GM23338 (cell line): ENCODE measurements at regions not wholly inside any gene's neighbourhood (a gene's known extent, or its start where the extent isn't known, plus 50 kb on each side); places are given as distances from the start of the nearest gene placed in this dataset.

Source experiments
- ATAC-seq: fragments of 200-7000 bp; cut with Tn5 transposase; 3 replicates; pipeline ENCODE4 v1.9.1; 2020
- DNase-seq: peaks from one replicate; pipeline ENCODE4 v3.0.0-alpha.2; 2015; ENCODE audit warnings: low spot score
- H2AFZ ChIP-seq: fragments of 200-600 bp; sonication (generic); 2 replicates; pipeline ENCODE4 v1.8.0; 2016; ENCODE audit warnings: antibody characterized with exemption, mild to moderate bottlenecking, moderate library complexity
- H3F3A ChIP-seq: fragments of 200-600 bp; sonication (generic); replicated peaks from 2 replicates; pipeline ENCODE4 v1.8.0; 2017; ENCODE audit warnings: antibody characterized with exemption, mixed run types, low read depth
- H3K27ac ChIP-seq: fragments of 200-600 bp; sonication (generic); 2 replicates; pipeline ENCODE4 v1.6.1; 2016; ENCODE audit warnings: low read depth
- H3K27me3 ChIP-seq: fragments of 200-600 bp; sonication (generic); 2 replicates; pipeline ENCODE4 v1.8.0; 2016; ENCODE audit warnings: mild to moderate bottlenecking, mixed run types, moderate library complexity; ENCODE audit not compliant: insufficient read depth
- H3K36me3 ChIP-seq: fragments of 200-600 bp; sonication (generic); 2 replicates; pipeline ENCODE4 v1.8.0; 2016; ENCODE audit warnings: mild to moderate bottlenecking; ENCODE audit not compliant: insufficient read depth
- H3K4me1 ChIP-seq: fragments of 200-600 bp; sonication (generic); 2 replicates; pipeline ENCODE4 v1.8.0; 2016; ENCODE audit warnings: mild to moderate bottlenecking, moderate library complexity; ENCODE audit not compliant: insufficient read depth
- H3K4me2 ChIP-seq: fragments of 200-600 bp; sonication (generic); 2 replicates; pipeline ENCODE4 v1.7.1; 2017; ENCODE audit warnings: mixed run types
- H3K4me3 ChIP-seq: fragments of 200-600 bp; sonication (generic); 2 replicates; pipeline ENCODE4 v1.6.1; 2016; ENCODE audit warnings: mixed run types
- H3K79me2 ChIP-seq: fragments of 200-600 bp; sonication (generic); replicated peaks from 2 replicates; pipeline ENCODE4 v1.8.0; 2017; ENCODE audit warnings: mild to moderate bottlenecking; ENCODE audit not compliant: insufficient read depth
- H3K9me2 ChIP-seq: fragments of 200-600 bp; sonication (generic); 2 replicates; pipeline ENCODE4 v1.8.0; 2017; ENCODE audit not compliant: insufficient read depth
- H4K20me1 ChIP-seq: fragments of 200-600 bp; sonication (generic); replicated peaks from 2 replicates; pipeline ENCODE4 v1.8.0; 2017; ENCODE audit warnings: mild to moderate bottlenecking; ENCODE audit not compliant: insufficient read depth
- H3K27ac Mint-ChIP-seq: 2 replicates; pipeline ENCODE4 v1.8.0; 2020; ENCODE audit warnings: inconsistent platforms, mild to moderate bottlenecking, moderate library complexity, mixed read lengths
- H3K27me3 Mint-ChIP-seq: 3 replicates; pipeline ENCODE4 v1.8.0; 2022; ENCODE audit warnings: low read depth, mild to moderate bottlenecking, moderate library complexity, mixed read lengths, inconsistent platforms; ENCODE audit not compliant: insufficient read depth, poor library complexity
- H3K36me3 Mint-ChIP-seq: 3 replicates; pipeline ENCODE4 v1.8.0; 2021; ENCODE audit warnings: low read depth, mild to moderate bottlenecking, inconsistent platforms, moderate library complexity, mixed read lengths
- H3K4me1 Mint-ChIP-seq: 3 replicates; pipeline ENCODE4 v1.8.0; 2020; ENCODE audit warnings: mild to moderate bottlenecking, inconsistent platforms, mixed read lengths
- H3K4me3 Mint-ChIP-seq: 3 replicates; pipeline ENCODE4 v1.8.0; 2021; ENCODE audit warnings: moderate library complexity, mild to moderate bottlenecking, inconsistent platforms, mixed read lengths
- H3K9me3 Mint-ChIP-seq: 3 replicates; pipeline ENCODE4 v1.8.0; 2020; ENCODE audit warnings: moderate library complexity, mild to moderate bottlenecking, inconsistent platforms, mixed read lengths
- CTCF ChIP-seq, 2 experiments: fragments of 200-600 bp in 1 of 2; sonication (generic) in 1 of 2; conservative IDR thresholded peaks; 2 replicates each; pipeline versions ENCODE4 v1.5.1 to v1.6.1; 2016 to 2017; ENCODE audit warnings: antibody characterized with exemption in 2 of 2, low read depth in 2 of 2, mild to moderate bottlenecking in 2 of 2, moderate library complexity in 1 of 2
- ETS1 ChIP-seq: IDR thresholded peaks from 2 replicates; pipeline ENCODE4 v1.6.1; 2016; ENCODE audit warnings: antibody characterized with exemption
- EZH2 ChIP-seq: fragments of 200-600 bp; sonication (generic); IDR thresholded peaks from one replicate; pipeline ENCODE4 v1.8.0; 2017; ENCODE audit warnings: antibody characterized with exemption, mild to moderate bottlenecking, low read depth; ENCODE audit not compliant: unreplicated experiment
- EZH2phosphoT487 ChIP-seq: fragments of 200-600 bp; sonication (generic); IDR thresholded peaks from one replicate; pipeline ENCODE4 v1.8.1; 2018; ENCODE audit warnings: antibody characterized with exemption; ENCODE audit not compliant: unreplicated experiment
- JUNB ChIP-seq: IDR thresholded peaks from one replicate; pipeline ENCODE4 v1.6.1; 2016; ENCODE audit warnings: antibody characterized with exemption; ENCODE audit not compliant: unreplicated experiment
- NANOG ChIP-seq: IDR thresholded peaks from 2 replicates; pipeline ENCODE4 v1.6.1; 2016; ENCODE audit warnings: antibody characterized with exemption, borderline replicate concordance
- POLR2AphosphoS5 ChIP-seq: IDR thresholded peaks from 2 replicates; pipeline ENCODE4 v1.6.1; 2016; ENCODE audit warnings: antibody characterized with exemption, low read depth
- REST ChIP-seq: IDR thresholded peaks from one replicate; pipeline ENCODE4 v1.6.1; 2018; ENCODE audit warnings: antibody characterized with exemption; ENCODE audit not compliant: unreplicated experiment
- STAT1 ChIP-seq: IDR thresholded peaks from one replicate; pipeline ENCODE4 v1.6.1; 2016; ENCODE audit warnings: antibody characterized with exemption; ENCODE audit not compliant: unreplicated experiment
- ZNF114 ChIP-seq: fragments of 250-450 bp; sonication (Bioruptor Pico); IDR thresholded peaks from 2 replicates; pipeline ENCODE4 v1.5.0; 2020; ENCODE audit warnings: mild to moderate bottlenecking, moderate library complexity

GRCh38 chr10:11678074-11678793 is 63.9 kb upstream of the ECHDC3 start (continued):
- TF ChIP-seq JUNB (no peak), CTCF (conservative IDR thresholded peaks at IDR 0.05; ENCODE audit: low read depth in 2 of 2) (no peak), REST (no peak), POLR2AphosphoS5 (no peak), ZNF114 (CRISPR knock-in tag) (no peak)

DNA sequence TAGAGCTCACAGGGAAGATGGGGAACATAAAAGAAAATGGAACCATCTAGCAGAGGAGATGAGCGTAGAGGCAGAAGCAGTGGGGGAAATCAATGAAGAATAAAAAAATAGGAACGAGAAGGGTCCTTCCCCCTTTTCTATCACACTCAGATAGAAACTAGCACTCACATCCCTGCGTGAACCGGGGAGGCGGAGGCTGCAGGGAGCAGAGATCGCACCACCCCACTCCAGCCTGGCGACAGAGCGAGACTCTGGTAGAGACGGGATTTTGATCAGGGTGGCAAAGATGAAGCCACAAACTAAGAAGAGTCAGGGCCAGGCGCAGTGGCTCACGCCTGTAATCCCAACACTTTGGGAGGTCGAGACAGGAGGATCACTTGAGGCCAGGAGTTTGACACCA is 64.7 kb upstream of the ECHDC3 start:
- H3K4me1 ChIP-seq, result no peaks in the 10 kb centered on the region
- H3F3A ChIP-seq, result no peaks in the 10 kb centered on the region
- no peaks in the 10 kb centered on the region for H3K9me2 ChIP-seq
- Mint-ChIP-seq H3K4me3 (no peak overlapping the region), H3K27me3 (no peaks in the 10 kb centered on the region), H3K27ac (no peak overlapping the region), H3K4me1 (no peaks in the 10 kb centered on the region; the same call in 2 of the 3 replicates), H3K9me3 (no peaks in the 10 kb centered on the region), H3K36me3 (no peaks in the 10 kb centered on the region)
- no peaks in the 10 kb centered on the region for H3K36me3 ChIP-seq
- H3K27me3 ChIP-seq, result no peaks in the 10 kb centered on the region
- ATAC-seq, result no peak
- no peak overlapping the region for H3K4me3 ChIP-seq
- TF ChIP-seq POLR2AphosphoS5, result no peak
- no peak for TF ChIP-seq ETS1
- TF ChIP-seq NANOG, result no peak
- no peak for TF ChIP-seq REST
- TF ChIP-seq STAT1, result no peak
- TF ChIP-seq EZH2, result no peak
- no peak for TF ChIP-seq EZH2phosphoT487
- no peak for TF ChIP-seq ZNF114 (CRISPR knock-in tag)
- H3K4me2 ChIP-seq, result no peak overlapping the region
- no peak for DNase-seq
- H3K79me2 ChIP-seq, result no peaks in the 10 kb centered on the region
- no peaks in the 10 kb centered on the region; the same call in 1 of the 2 replicates for H4K20me1 ChIP-seq
- H2AFZ ChIP-seq, result no peak overlapping the region
- H3K27ac ChIP-seq, result no peak overlapping the region
